GOT3 (cell line): ENCODE measurements at regions not wholly inside any gene's neighbourhood (a gene's known extent, or its start where the extent isn't known, plus 50 kb on each side); places are given as distances from the start of the nearest gene placed in this dataset.
"Not testable (repeated sequence)": the region's sequence is repeated elsewhere in the genome, so short reads cannot be mapped to it uniquely, and the experiment has no call there.

Experiments
- DNase-seq: peaks from one replicate; lab custom pipeline; 2025; ENCODE audit warnings: mixed read lengths; lab: John Stamatoyannopoulos, UW

- no peak for DNase-seq
These were observed 117.2 kb upstream of the CCND2 start for GRCh38 chr12:4156317-4156716.

- DNase-seq, result no peak
These were observed 118.8 kb upstream of the CCND2 start for GRCh38 chr12:4154672-4155225.

GRCh38 chr12:4153343-4153892, 120.1 kb upstream of the CCND2 start:
- DNase-seq, result no peak

GRCh38 chr12:4152145-4152795, 121.3 kb upstream of the CCND2 start:
- no peak for DNase-seq

- no peak for DNase-seq
These were observed 122.0 kb upstream of the CCND2 start for GRCh38 chr12:4151362-4152121.

GRCh38 chr12:4150355-4150754, 123.2 kb upstream of the CCND2 start:
- DNase-seq, result not testable (repeated sequence)

- no peak for DNase-seq
These were observed 125.0 kb upstream of the CCND2 start for GRCh38 chr12:4148418-4149056.

GRCh38 chr12:4147031-4147481, 126.5 kb upstream of the CCND2 start:
- DNase-seq, result no peak

GRCh38 chr12:4145990-4146859, 127.3 kb upstream of the CCND2 start:
- DNase-seq, result no peak

GRCh38 chr12:4144676-4145075, 128.9 kb upstream of the CCND2 start:
- DNase-seq, result no peak

GRCh38 chr12:4143896-4144295, 129.7 kb upstream of the CCND2 start:
- no peak for DNase-seq

GRCh38 chr12:4141348-4142270, 132.0 kb upstream of the CCND2 start:
- no peak for DNase-seq

- no peak for DNase-seq
These were observed 132.8 kb upstream of the CCND2 start for GRCh38 chr12:4140581-4141301.

GRCh38 chr12:4139191-4139590, 134.4 kb upstream of the CCND2 start:
- DNase-seq, result no peak

GRCh38 chr12:4138532-4138931, 135.0 kb upstream of the CCND2 start:
- not testable (repeated sequence) for DNase-seq

- DNase-seq, result no peak
These were observed 135.5 kb upstream of the CCND2 start for GRCh38 chr12:4138051-4138450.

- DNase-seq, result no peak
These were observed 136.1 kb upstream of the CCND2 start for GRCh38 chr12:4137441-4137840.

- no peak for DNase-seq
These were observed 136.5 kb upstream of the CCND2 start for GRCh38 chr12:4137015-4137414.

GRCh38 chr12:4135919-4136605, 137.5 kb upstream of the CCND2 start:
- no peak for DNase-seq
